H9 (cell line): ENCODE measurements at regions not wholly inside any gene's neighbourhood (a gene's known extent, or its start where the extent isn't known, plus 50 kb on each side); places are given as distances from the start of the nearest gene placed in this dataset.

ENCODE experiments used
- DNase-seq: peaks from one replicate; pipeline ENCODE4 v3.0.0-alpha.2; 2017
- H2AFZ ChIP-seq: one replicate; pipeline ENCODE4 v1.6.1; 2013; ENCODE audit warnings: mild to moderate bottlenecking, low read length, control low read depth, moderate library complexity
- H2AK5ac ChIP-seq: 2 replicates; pipeline ENCODE4 v1.6.1; 2013; ENCODE audit warnings: low read length, control low read depth, mixed read lengths; ENCODE audit not compliant: insufficient read length
- H2BK120ac ChIP-seq: one replicate; pipeline ENCODE4 v1.6.1; 2013; ENCODE audit warnings: low read depth, mild to moderate bottlenecking, low read length, control low read depth, inconsistent platforms; ENCODE audit not compliant: poor library complexity, severe bottlenecking
- H2BK12ac ChIP-seq: 2 replicates; pipeline ENCODE4 v1.6.1; 2013; ENCODE audit warnings: low read length, control low read depth, mixed read lengths, low read depth; ENCODE audit not compliant: insufficient read length
- H2BK15ac ChIP-seq: 2 replicates; pipeline ENCODE4 v1.6.1; 2013; ENCODE audit warnings: low read depth, low read length, control low read depth
- H2BK20ac ChIP-seq: one replicate; pipeline ENCODE4 v1.6.1; 2013; ENCODE audit warnings: low read depth, mild to moderate bottlenecking, low read length, control low read depth, inconsistent platforms; ENCODE audit not compliant: poor library complexity, severe bottlenecking
- H2BK5ac ChIP-seq: 2 replicates; pipeline ENCODE4 v1.6.1; 2013; ENCODE audit warnings: low read length, control low read depth, mixed read lengths; ENCODE audit not compliant: insufficient read length
- H3K14ac ChIP-seq: 2 replicates; pipeline ENCODE4 v1.6.1; 2013; ENCODE audit warnings: low read length, control low read depth; ENCODE audit not compliant: insufficient read depth
- H3K18ac ChIP-seq: 2 replicates; pipeline ENCODE4 v1.6.1; 2013; ENCODE audit warnings: low read depth, mild to moderate bottlenecking, mixed read lengths, low read length, control low read depth; ENCODE audit not compliant: insufficient read length
- H3K23ac ChIP-seq: 2 replicates; pipeline ENCODE4 v1.6.1; 2013; ENCODE audit warnings: low read length, control low read depth, mixed read lengths, low read depth; ENCODE audit not compliant: insufficient read length
- H3K23me2 ChIP-seq: 2 replicates; pipeline ENCODE4 v1.6.1; 2013; ENCODE audit warnings: low read depth, mild to moderate bottlenecking, mixed read lengths, low read length, control low read depth; ENCODE audit not compliant: insufficient read length, poor library complexity, severe bottlenecking
- H3K27ac ChIP-seq: 2 replicates; pipeline ENCODE4 v1.5.1; 2013; ENCODE audit warnings: low read length, control low read depth, mixed read lengths, low read depth; ENCODE audit not compliant: insufficient read length
- H3K27me3 ChIP-seq: 2 replicates; pipeline ENCODE4 v1.6.1; 2013; ENCODE audit warnings: low read length, control low read depth, inconsistent platforms; ENCODE audit not compliant: insufficient read depth
- H3K4ac ChIP-seq: 2 replicates; pipeline ENCODE4 v1.6.1; 2013; ENCODE audit warnings: low read depth, mild to moderate bottlenecking, control low read depth, inconsistent platforms, low read length, moderate library complexity
- H3K4me1 ChIP-seq: 2 replicates; pipeline ENCODE4 v1.6.1; 2013; ENCODE audit warnings: low read length, control low read depth, inconsistent platforms; ENCODE audit not compliant: insufficient read depth
- H3K4me2 ChIP-seq: 2 replicates; pipeline ENCODE4 v1.6.1; 2013; ENCODE audit warnings: low read length, control low read depth, mixed read lengths; ENCODE audit not compliant: insufficient read length, insufficient read depth
- H3K56ac ChIP-seq: 2 replicates; pipeline ENCODE4 v1.6.1; 2013; ENCODE audit warnings: low read depth, mild to moderate bottlenecking, mixed read lengths, low read length, control low read depth; ENCODE audit not compliant: insufficient read length
- H3K79me1 ChIP-seq: 2 replicates; pipeline ENCODE4 v1.6.1; 2013; ENCODE audit warnings: low read depth, mild to moderate bottlenecking, moderate library complexity, low read length, control low read depth, inconsistent platforms; ENCODE audit not compliant: insufficient read depth, poor library complexity, severe bottlenecking
- H3K79me2 ChIP-seq: 2 replicates; pipeline ENCODE4 v1.6.1; 2013; ENCODE audit warnings: low read length, control low read depth, inconsistent platforms; ENCODE audit not compliant: insufficient read depth
- H3K9ac ChIP-seq: 2 replicates; pipeline ENCODE4 v1.6.1; 2013; ENCODE audit warnings: low read length, control low read depth, mixed read lengths; ENCODE audit not compliant: insufficient read length; ENCODE audit errors: extremely low read depth
- H3K9me3 ChIP-seq: one replicate; pipeline ENCODE4 v1.6.1; 2013; ENCODE audit warnings: low read depth, low read length, inconsistent platforms; ENCODE audit not compliant: control insufficient read depth
- H3T11ph ChIP-seq: one replicate; pipeline ENCODE4 v1.6.1; 2013; ENCODE audit warnings: mild to moderate bottlenecking, low read length, control low read depth, inconsistent platforms
- H4K20me1 ChIP-seq: one replicate; pipeline ENCODE4 v1.6.1; 2013; ENCODE audit not compliant: control insufficient read depth, insufficient read length, insufficient read depth
- H4K5ac ChIP-seq: 2 replicates; pipeline ENCODE4 v1.6.1; 2013; ENCODE audit warnings: low read depth, mild to moderate bottlenecking, mixed read lengths, low read length, control low read depth; ENCODE audit not compliant: insufficient read length
- H4K8ac ChIP-seq: replicated peaks from 2 replicates; pipeline ENCODE4 v1.6.1; 2013; ENCODE audit warnings: low read length, control low read depth, mixed read lengths, low read depth; ENCODE audit not compliant: insufficient read length
- H4K91ac ChIP-seq: 2 replicates; pipeline ENCODE4 v1.6.1; 2013; ENCODE audit warnings: low read depth, mild to moderate bottlenecking, moderate library complexity, mixed read lengths, low read length, control low read depth; ENCODE audit not compliant: insufficient read length
- H3K27ac Mint-ChIP-seq, 3 experiments: 2 replicates in 2 of 3; 3 replicates in 1 of 3; pipeline ENCODE4 v1.8.0; 2020 to 2021; ENCODE audit warnings: mixed read lengths in 3 of 3, mild to moderate bottlenecking in 1 of 3, moderate library complexity in 1 of 3
- H3K27me3 Mint-ChIP-seq: 2 replicates; pipeline ENCODE4 v1.8.0; 2021; ENCODE audit warnings: low read depth, mild to moderate bottlenecking, moderate library complexity, mixed read lengths
- H3K36me3 Mint-ChIP-seq, 3 experiments: 2 replicates in 2 of 3; 3 replicates in 1 of 3; pipeline ENCODE4 v1.8.0; 2020 to 2021; ENCODE audit warnings: low read depth in 3 of 3, mixed read lengths in 3 of 3; ENCODE audit not compliant: insufficient read depth in 1 of 3
- H3K4me1 Mint-ChIP-seq, 2 experiments: 2 replicates each; pipeline ENCODE4 v1.8.0; 2020; ENCODE audit warnings: mixed read lengths in 2 of 2
- H3K4me3 Mint-ChIP-seq, 2 experiments: 2 replicates in 1 of 2; 3 replicates in 1 of 2; pipeline ENCODE4 v1.8.0; 2020 to 2021; ENCODE audit warnings: mild to moderate bottlenecking in 2 of 2, mixed read lengths in 2 of 2, moderate library complexity in 1 of 2
- H3K9me3 Mint-ChIP-seq, 2 experiments: 2 replicates in 1 of 2; 3 replicates in 1 of 2; pipeline ENCODE4 v1.8.0; 2020; ENCODE audit warnings: mild to moderate bottlenecking in 2 of 2, mixed read lengths in 2 of 2, moderate library complexity in 1 of 2
- WGBS: extraction: QIAGEN DNeasy Blood & Tissue Kit; methylation state at CpG from one replicate; pipeline ENCODE4 v1.1.7; 2013; ENCODE audit warnings: missing lambda C conversion rate, low lambda C conversion rate, mixed read lengths; ENCODE audit not compliant: insufficient read length; ENCODE audit errors: extremely low coverage; 5-methylcytosine and 5-hydroxymethylcytosine counted together
- TF ChIP-seq, protein P1 (sequence below): fragments of 200-600 bp; sonication (generic); conservative IDR thresholded peaks from 3 replicates; pipeline ENCODE4 v1.8.0; 2021; ENCODE audit warnings: antibody characterized with exemption, mild to moderate bottlenecking

DNA sequence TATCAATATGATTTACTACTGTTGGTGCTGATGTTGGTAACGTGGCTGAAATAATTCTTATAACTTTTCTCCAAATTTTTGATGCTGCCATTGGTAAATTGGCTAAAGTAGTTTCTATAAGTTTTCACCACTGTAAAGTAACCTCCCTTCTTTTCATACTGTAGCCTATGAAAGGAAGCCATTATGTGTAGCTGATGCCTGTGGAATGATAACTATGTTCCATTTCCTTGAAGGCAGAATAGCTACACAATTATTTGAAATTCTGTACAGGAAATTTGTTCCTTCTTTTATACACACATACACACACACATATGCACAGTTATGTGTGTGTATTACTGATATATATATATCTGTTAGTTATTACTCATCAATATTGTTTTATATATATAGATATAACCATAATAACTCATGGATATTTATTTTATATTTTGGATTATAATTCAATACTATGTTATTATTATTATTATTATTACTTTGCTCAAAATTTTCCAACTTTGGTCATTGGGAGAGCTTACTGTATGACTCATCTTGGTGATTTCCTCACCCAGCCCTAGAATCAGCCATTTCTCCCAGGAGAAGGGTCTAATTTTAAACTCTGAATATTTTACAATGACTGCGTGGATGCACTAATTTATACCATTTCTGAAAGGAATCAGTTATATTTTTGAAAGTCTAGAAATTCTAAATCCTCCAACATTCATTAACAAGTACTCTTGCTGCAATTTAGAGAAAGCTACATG lies 1677.7 kb downstream of the SUCLG1 start:
- Mint-ChIP-seq H3K27ac (no peak overlapping the region), H3K36me3 (no peaks in the 10 kb centered on the region), H3K27me3 (no peaks in the 10 kb centered on the region), H3K4me3 (no peak overlapping the region), H3K9me3 (no peaks in the 10 kb centered on the region), H3K4me1 (no peaks in the 10 kb centered on the region)
- no peak overlapping the region for H2AFZ ChIP-seq
- H4K5ac ChIP-seq = no peak overlapping the region
- no peak overlapping the region for H2BK120ac ChIP-seq
- H3K27ac ChIP-seq = no peak overlapping the region
- no CpG with 5 or more reads among the region's 2 CpGs for WGBS
- TF ChIP-seq, protein P1, sequence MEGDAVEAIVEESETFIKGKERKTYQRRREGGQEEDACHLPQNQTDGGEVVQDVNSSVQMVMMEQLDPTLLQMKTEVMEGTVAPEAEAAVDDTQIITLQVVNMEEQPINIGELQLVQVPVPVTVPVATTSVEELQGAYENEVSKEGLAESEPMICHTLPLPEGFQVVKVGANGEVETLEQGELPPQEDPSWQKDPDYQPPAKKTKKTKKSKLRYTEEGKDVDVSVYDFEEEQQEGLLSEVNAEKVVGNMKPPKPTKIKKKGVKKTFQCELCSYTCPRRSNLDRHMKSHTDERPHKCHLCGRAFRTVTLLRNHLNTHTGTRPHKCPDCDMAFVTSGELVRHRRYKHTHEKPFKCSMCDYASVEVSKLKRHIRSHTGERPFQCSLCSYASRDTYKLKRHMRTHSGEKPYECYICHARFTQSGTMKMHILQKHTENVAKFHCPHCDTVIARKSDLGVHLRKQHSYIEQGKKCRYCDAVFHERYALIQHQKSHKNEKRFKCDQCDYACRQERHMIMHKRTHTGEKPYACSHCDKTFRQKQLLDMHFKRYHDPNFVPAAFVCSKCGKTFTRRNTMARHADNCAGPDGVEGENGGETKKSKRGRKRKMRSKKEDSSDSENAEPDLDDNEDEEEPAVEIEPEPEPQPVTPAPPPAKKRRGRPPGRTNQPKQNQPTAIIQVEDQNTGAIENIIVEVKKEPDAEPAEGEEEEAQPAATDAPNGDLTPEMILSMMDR = no peak
- no peak overlapping the region for H3K9ac ChIP-seq
- no peak overlapping the region for H2BK15ac ChIP-seq
- H3K79me2 ChIP-seq = no peaks in the 10 kb centered on the region
- no peak overlapping the region for H4K91ac ChIP-seq
- no peak overlapping the region for H3K18ac ChIP-seq
- H3K23ac ChIP-seq = no peak overlapping the region
- DNase-seq = no peak
- H2BK5ac ChIP-seq = no peak overlapping the region
- no peaks in the 10 kb centered on the region for H3K79me1 ChIP-seq
- H3K9me3 ChIP-seq = no peaks in the 10 kb centered on the region
- H2BK12ac ChIP-seq = no peak overlapping the region
- no peak overlapping the region for H3K56ac ChIP-seq
- H3K27me3 ChIP-seq = no peaks in the 10 kb centered on the region
- no peak overlapping the region for H4K8ac ChIP-seq
- H2BK20ac ChIP-seq = no peak overlapping the region
- H3T11ph ChIP-seq = no peak overlapping the region
- no peaks in the 10 kb centered on the region for H3K4me1 ChIP-seq
- no peaks in the 10 kb centered on the region for H4K20me1 ChIP-seq
- H3K4me2 ChIP-seq = no peak overlapping the region
- H3K4ac ChIP-seq = no peak overlapping the region
- no peak overlapping the region for H2AK5ac ChIP-seq
- no peaks in the 10 kb centered on the region for H3K23me2 ChIP-seq
- no peak overlapping the region for H3K14ac ChIP-seq
